GM10266 (cell line): ENCODE measurements at regions not wholly inside any gene's neighbourhood (a gene's known extent, or its start where the extent isn't known, plus 50 kb on each side); places are given as distances from the start of the nearest gene placed in this dataset.

Experiments used
- DNase-seq: peaks from one replicate; pipeline ENCODE4 v3.0.0; 2012; ENCODE audit errors: extremely low spot score
- TF ChIP-seq, protein P1 (sequence below): IDR thresholded peaks from 2 replicates; pipeline ENCODE4 v1.5.1; 2012; ENCODE audit warnings: mild to moderate bottlenecking, low read depth; ENCODE audit not compliant: control insufficient read depth, insufficient read depth; ENCODE audit errors: missing control alignments

DNA sequence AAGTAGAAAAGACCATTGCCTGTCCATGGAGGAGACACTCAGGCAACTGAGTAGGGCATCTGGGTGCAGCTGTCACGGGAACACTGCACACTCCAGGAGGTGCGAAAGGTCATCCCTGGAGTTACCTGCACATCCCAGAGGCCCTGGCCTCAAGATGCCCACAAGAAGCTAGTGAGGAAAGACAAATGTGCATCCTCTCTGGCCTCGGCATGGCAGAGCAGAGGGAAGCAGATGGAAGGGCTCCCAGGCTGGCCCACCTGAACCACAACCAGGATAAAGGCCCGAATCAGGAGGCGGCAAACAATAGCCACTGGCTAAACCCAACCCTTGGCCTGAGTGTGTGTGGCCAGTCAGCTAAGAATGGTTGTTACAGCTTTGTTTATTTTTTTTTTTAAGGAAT is 231.7 kb downstream of the SYK start:
- DNase-seq: no peak

DNA sequence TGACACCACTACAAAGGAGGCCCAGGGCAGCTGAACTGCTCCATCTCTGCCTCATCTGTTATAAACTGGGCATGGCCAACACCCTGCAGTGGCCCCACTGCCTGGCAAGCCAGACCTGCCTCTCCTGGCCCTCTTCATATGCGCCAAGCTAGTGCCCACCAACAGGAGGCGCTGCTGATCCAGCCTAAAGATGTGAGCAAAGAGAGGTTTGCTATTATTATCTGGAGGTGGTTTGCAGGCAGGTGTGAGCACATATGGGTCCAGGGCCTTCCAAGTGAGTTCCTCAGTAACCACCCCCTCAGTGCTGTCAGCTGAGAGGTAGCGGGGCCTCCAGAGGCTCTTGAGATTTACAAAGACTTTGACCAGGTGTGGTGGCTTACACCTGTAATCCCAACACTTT is 232.2 kb downstream of the SYK start:
- TF ChIP-seq, protein P1, sequence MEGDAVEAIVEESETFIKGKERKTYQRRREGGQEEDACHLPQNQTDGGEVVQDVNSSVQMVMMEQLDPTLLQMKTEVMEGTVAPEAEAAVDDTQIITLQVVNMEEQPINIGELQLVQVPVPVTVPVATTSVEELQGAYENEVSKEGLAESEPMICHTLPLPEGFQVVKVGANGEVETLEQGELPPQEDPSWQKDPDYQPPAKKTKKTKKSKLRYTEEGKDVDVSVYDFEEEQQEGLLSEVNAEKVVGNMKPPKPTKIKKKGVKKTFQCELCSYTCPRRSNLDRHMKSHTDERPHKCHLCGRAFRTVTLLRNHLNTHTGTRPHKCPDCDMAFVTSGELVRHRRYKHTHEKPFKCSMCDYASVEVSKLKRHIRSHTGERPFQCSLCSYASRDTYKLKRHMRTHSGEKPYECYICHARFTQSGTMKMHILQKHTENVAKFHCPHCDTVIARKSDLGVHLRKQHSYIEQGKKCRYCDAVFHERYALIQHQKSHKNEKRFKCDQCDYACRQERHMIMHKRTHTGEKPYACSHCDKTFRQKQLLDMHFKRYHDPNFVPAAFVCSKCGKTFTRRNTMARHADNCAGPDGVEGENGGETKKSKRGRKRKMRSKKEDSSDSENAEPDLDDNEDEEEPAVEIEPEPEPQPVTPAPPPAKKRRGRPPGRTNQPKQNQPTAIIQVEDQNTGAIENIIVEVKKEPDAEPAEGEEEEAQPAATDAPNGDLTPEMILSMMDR: peak; percentile 68
- peak; percentile 28 for DNase-seq

More for the DNA sequence above, 231.7 kb downstream of the SYK start:
- TF ChIP-seq, protein P1: no peak

DNA sequence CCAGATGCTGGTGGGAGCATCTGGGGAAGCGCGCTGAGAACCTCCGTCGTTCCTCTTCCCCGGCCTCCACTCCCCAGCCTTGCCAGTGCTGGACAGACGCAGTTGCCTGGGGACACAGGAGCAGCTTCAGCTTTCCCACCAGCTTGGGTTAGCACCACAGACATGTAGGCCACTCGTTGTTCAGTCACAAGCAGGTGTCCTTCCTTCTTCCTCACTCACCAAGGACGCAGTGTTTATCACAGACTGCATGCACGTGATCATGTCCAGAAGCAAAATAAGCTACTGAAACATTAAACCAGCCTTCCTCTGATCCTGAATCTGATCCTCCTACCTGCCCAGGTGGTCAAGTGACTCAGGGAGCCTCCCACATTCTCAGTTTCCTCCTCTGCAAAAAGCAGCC is 232.9 kb downstream of the SYK start:
- DNase-seq: no peak

DNA sequence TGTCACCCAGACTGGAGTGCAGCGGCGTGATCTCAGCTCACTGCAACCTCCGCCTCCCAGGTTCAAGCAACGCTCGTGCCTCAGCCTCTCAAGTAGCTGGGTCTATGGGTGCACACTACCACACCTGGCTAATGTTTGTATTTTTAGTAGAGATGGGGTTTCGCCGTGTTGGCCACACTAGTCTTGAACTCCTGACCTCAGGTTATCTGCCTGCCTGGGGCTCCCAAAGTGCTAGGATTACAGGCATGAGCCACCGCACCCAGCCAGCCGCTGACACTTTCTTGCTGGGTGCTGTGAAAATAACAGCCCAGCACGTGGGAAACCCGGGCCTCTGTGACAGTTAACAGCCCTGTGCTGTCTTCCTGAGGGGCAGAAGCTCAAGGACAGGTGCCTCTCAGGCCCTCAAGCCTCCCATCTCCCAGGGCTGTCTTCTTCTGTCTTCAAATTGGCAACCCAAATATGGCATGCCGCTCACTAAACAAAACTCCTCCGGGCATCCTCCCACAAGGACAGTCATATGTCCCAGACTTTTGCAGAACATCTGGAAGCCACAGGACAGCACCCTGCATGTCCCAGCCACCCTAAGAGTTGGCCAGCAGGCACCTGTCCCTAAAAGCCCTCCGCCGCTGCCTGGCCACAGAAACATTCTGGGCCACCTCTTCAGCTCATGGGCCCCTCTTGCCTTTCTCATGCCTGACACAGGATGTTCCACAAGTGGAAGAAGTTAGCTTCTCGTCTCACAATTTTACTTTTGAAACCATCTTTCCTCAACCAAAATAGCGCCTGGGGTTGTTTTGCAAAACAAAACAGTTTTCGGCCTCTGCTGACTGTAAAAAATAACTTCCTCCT is 233.6 kb downstream of the SYK start:
- DNase-seq: no peak

More for the DNA sequence above, 232.9 kb downstream of the SYK start:
- TF ChIP-seq, protein P1: no peak

DNA sequence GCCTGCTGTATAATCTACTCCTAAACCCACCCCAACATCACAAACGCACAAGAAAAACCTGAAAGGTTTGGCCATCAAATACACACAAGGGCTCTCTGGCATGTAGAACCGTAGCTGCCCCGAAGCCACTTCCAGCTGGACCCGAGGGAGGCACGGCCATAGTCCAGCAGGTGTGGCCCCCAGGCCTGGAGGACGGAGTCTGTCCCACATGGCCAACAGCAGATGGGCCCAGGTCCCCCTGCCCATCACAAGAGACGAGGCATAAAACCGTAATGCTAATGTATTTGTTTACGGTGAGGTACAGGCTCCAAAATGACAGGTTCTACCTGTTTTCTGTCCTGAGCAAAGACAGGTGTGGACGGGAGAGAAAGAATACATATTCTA is 234.2 kb downstream of the SYK start:
- TF ChIP-seq, protein P1: no peak
- no peak for DNase-seq

More for the DNA sequence above, 233.6 kb downstream of the SYK start:
- TF ChIP-seq, protein P1: no peak

DNA sequence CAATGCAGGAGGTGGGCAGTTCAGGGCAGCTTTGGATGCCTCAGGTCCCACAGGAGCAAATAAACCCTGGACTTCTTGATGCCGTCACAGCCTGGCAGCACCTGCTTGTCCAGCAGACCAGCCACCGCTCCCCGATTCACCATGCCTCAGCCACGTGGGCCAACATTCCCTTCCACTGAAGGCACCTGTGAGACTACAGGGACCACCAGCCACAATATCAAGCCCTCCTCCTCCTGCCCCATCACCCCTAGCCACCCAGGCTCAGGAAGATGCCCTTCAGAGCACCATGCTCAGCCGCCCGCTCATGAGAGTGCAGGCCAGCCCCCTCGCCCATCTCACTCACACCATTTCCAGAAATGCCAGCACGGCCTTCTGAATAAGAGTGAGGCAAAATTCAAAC is 234.7 kb downstream of the SYK start:
- TF ChIP-seq, protein P1: no peak
- DNase-seq: no peak

DNA sequence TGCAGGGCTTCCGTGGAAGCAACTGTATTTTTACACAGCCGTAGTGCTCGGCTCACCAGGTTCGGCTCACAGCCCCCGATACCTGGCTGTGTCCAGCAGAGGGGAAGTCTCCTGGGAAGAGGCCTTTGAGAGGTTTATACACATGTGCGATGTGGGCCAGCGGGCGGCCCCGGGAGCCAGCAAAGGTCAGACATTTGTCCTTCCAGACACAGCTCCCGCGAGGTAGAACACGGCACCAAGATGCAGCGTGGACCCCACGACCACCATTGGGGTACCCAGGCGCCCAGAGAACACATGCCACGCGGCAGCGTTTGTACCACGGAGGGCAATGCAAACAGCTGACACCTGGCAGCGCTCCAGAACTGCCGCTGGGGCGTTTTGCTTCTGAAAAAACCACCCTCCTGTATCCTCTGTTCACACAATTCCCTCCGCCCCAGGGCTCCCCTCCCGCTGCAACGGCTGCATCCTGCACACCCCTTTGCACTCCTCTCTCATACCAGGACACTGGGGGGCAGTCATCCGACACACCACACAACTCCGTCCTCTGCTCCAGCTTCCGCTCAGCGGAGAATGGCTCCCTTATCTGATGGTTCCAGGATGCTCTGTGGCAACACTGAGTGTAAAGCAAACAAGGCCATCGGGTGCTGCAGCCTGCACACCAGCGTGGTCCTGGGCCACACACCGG is 235.3 kb downstream of the SYK start:
- peak; percentile 49 for DNase-seq
- TF ChIP-seq, protein P1: peak; percentile 45
